Colon (tissue), 2 donors: ENCODE measurements at regions not wholly inside any gene's neighbourhood (a gene's known extent, or its start where the extent isn't known, plus 50 kb on each side); places are given as distances from the start of the nearest gene placed in this dataset.

Experiments used
- FAIRE-seq: peaks from 2 replicates; lab custom pipeline; 2012; peaks lifted over from hg19 to GRCh38; lab: Jason Lieb, UNC
- donor health status: control.
- donor health status: control.

GRCh38 chr7:124328774-124329173 lies 295.9 kb upstream of the TMEM229A start:
- FAIRE-seq: no peak

DNA sequence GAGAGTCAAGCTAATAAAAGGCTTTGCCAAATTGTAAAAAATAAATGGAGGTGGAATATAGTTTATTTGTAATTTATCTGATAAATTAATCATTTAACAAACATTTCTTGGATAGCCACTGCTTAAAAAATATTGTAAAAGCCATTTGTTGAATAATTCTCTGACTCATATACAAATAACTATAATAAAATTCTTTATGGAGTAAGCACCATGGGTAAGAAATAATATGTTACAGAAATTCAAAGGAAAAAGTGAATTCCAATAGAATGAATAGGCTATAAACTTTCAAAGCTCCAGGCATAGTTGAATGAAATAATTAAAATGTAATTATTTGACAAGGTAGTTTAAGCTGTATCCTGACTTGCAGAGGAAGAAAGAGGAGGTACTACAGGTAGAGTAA lies 291.4 kb upstream of the TMEM229A start:
- no peak for FAIRE-seq

GRCh38 chr7:124323597-124323996 lies 290.7 kb upstream of the TMEM229A start:
- FAIRE-seq: no peak

DNA sequence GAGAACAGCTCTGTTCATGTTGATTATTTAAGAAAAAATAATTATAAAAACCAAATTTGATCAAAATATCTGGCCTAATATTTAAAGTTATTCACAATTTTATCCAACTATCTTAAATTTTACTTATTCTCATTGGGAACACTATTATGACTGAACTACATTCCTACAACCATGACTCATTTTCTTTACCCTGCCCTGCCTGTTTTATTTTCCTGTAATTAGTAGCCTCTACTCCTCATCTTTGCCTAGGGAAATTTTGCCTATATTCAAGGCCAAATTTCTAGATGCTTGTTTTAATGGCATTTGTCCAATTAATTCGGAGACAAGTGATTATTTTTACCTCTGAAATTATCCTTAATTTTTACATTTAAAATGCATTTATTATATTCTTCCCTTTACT lies 289.7 kb upstream of the TMEM229A start:
- no peak for FAIRE-seq

DNA sequence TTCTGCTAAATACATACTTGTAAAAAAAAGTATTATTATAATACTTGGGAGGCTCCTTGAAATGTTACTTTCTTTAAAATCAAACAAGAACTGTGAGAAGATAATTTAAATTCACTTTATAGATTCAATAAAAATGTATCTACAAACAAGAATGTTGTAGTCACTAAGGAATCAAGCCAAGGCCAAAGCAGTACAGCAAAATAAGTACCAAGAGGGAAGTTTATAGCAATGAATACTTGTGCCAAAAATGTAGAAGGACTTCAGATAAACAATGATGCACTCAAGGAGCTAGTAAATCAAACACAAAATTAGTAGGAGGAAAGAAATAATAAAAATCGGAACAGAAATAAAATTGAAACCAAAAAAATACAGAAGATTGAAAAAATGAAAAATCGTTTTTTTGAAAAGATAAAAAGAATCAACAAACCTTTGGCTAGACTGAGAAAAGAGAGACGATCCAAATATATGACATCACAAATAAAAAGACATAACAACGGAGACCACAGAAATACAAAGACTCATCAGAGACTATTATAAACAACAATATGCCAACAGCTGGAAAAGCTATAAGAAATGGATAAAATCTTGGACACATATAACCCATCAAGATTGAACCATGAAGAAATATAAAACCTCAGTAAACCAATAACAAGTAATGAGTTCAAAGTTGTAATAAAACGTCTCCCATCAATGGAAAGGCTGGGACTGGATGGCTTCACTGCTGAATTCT lies 286.0 kb upstream of the TMEM229A start:
- FAIRE-seq: no peak

DNA sequence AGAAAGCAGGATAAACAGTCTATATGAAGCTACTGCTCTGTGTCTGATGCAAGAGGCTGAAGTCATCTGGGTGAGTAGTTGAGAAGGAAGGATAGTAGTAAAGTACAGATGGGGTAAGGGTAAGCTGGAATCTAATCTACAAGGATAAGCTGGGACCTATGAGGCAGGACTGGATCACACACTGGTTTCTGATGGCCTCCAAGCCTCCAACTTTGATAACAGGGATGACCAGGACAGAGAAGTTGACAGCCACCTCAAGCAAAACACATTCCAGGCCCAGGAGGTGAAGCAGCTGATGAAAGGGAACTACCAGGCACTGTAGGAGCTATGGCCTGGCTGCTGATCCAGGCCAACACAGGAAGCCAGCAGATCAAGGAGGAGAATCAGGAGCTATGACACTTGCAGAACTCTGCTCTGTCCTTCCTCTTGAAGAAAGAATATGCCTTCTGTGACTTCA lies 278.1 kb upstream of the TMEM229A start:
- no peak for FAIRE-seq

GRCh38 chr7:124308384-124308783 lies 275.5 kb upstream of the TMEM229A start:
- no peak for FAIRE-seq

GRCh38 chr7:124295289-124295688 lies 262.4 kb upstream of the TMEM229A start:
- no peak for FAIRE-seq

DNA sequence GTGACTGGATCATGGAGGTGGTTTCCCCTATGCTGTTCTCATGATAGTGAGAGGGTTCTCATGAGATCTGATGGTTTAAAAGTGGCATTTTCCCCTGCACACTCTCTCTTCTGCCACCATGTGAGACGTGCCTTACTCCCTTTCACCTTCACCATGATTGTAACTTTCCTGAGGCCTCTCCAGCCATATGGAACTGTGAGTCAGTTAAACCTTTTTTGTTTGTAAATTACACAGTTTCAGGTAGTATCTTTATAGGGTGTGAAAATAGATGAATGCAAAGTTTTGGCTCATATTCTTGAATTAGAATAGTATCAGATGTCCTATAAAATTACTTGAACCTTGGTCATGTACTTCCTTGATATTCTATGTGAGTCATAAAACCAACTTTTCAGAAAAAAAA lies 252.1 kb upstream of the TMEM229A start:
- FAIRE-seq: no peak

DNA sequence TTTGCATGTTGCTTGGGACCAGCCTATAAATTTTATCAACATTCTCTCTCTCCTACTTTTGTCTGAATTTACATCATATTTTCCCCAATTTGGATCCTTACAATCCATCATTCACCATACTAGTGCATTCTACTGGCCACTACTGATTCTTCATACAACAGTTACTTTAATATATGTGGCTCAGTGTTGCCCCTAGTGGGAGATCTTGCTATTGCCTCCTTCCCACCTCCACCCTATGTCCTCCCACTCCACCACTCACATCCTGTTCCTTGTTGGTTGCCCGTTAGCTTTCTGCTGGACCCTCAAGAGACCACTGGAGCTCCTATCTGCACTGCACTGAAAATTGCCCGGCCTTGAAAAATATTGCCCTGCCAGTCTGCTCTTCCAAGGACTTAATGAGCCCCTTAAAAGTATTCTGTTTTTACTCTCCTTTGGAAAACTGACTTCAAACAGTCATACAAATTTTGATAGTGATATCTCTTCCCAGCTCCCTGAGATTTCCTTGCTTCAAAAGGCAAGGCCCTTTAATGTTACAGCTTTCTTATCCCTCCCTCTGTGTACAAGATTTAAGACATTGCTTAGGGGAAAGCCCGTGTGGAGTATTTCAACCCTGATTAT lies 243.2 kb upstream of the TMEM229A start:
- no peak for FAIRE-seq

- FAIRE-seq: no peak
Measured at GRCh38 chr7:124275411-124275810, 242.5 kb upstream of the TMEM229A start.

DNA sequence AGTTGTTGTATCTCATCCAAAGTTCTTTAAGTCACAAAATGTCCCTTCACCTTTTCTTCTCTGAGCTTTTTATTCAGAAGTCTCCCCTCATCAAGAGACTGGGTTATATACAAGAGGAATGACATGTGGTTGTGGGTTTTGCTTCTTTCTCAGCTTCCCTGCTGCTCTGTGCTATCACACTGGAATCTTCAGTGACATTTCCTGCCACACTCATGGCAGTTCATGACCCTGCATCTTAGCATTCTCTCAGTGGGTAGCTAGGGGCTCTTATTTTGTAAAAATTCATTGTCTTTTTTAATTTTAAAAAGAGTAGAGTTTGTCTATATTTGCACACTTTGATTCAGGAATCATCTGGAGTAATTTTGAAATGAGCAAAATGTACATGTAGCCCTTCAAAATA lies 236.9 kb upstream of the TMEM229A start:
- FAIRE-seq: no peak

- FAIRE-seq: no peak
Measured at GRCh38 chr7:124267154-124267553, 234.3 kb upstream of the TMEM229A start.

- no peak for FAIRE-seq
Measured at GRCh38 chr7:124263232-124263827, 230.5 kb upstream of the TMEM229A start.

GRCh38 chr7:124261710-124262109 lies 228.8 kb upstream of the TMEM229A start:
- no peak for FAIRE-seq

GRCh38 chr7:124257638-124258308 lies 224.9 kb upstream of the TMEM229A start:
- FAIRE-seq: no peak

- FAIRE-seq: no peak
Measured at GRCh38 chr7:124255041-124255655, 222.3 kb upstream of the TMEM229A start.

- FAIRE-seq: no peak
Measured at GRCh38 chr7:124254396-124254795, 221.5 kb upstream of the TMEM229A start.

DNA sequence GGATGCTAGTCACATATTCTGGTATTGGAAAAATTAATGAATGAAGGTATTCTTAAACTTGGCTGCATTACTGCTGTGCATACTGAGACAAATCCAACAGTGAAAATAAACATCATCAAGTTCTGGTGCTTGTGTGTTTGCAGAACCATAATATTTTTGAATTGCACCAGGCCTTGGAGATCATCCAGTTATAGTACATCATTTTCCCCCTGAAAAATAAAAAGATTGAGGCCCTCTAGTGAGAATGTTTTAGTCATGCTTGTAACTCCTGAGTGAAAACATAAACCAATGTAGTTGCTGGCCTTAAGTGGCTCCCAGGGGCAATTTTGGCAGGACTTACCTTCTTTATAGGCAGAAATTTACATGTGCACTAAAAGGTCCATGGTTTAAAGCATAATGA lies 218.8 kb upstream of the TMEM229A start:
- no peak for FAIRE-seq

DNA sequence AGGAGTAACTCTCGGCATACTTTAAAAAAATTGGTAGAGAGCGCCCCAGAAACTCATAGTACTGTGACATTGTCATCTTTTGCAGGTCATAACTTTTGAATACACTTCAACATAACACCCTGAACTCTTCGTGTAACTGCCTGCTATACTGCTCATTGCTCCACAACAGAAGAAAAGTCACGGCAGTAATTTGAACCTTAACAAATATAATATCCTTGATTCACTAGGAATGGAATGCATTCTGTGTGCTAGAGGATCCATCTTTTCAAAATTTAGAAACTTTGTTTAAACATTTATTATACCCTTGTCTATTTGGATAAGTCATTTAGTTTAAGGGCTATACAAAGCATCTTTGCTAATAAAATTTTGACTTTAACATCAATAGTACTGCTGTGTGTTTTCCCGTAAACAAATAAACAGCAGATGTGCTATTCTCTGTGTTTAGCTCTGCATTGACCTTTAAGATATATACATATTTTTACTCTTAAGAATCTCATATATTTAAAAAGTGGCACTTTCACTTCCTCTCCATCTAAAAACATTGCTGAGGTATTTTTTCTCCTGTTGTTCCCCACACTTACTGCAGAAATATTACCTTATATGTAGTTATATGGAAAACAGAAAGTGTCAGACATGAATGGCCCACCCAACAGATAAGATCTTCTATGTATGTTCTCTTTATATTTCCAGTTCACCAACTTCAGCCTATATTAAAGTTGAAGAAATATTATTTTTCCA lies 217.6 kb upstream of the TMEM229A start:
- no peak for FAIRE-seq

DNA sequence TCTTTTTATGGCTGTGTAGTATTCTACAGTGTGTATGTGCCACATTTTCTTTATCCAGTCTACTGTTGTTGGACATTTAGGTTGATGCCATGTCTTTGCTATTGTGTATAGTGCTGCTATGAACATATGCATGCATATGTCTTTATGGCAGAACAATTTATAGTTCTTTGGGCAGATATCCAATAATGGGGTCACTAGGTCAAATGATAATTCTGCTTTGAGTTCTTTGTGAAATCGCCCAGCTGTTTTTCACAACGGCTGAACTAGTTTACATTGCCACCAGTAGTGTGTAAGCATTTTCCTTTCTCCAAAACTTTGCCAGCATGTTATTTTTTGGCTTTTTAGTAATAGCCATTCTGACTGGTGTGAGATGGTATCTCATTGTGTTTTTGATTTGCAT lies 214.8 kb upstream of the TMEM229A start:
- FAIRE-seq: no peak
